GM21717 (cell line): ENCODE measurements at regions not wholly inside any gene's neighbourhood (a gene's known extent, or its start where the extent isn't known, plus 50 kb on each side); places are given as distances from the start of the nearest gene placed in this dataset.
"Not testable (repeated sequence)": the region's sequence is repeated elsewhere in the genome, so short reads cannot be mapped to it uniquely, and the experiment has no call there.

ENCODE experiments used
- ATAC-seq: cut with Tn5 transposase; IDR thresholded peaks from one replicate; pipeline ENCODE4 v1.9.1; 2021; ENCODE audit warnings: mild to moderate bottlenecking, moderate library complexity; ENCODE audit not compliant: unreplicated experiment

DNA sequence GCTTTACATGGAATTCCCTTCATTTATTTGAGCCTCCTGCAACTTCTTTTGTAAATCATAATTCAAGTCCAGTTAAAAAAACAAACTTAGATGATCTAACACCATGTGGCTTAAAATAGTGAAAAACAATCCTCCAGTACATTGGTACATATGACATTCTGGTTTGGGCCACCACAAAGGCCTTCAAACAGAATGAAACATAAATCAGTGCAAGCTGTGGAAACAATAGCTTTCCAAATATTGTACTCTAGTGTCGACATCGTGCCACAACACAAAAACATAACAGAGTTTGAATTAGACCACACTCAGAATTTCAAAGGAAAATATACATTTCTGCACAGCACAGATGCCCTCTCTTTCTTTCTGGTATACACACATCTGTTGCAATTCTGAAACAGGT lies 751.3 kb downstream of the SLC6A15 start:
- no peak for ATAC-seq

DNA sequence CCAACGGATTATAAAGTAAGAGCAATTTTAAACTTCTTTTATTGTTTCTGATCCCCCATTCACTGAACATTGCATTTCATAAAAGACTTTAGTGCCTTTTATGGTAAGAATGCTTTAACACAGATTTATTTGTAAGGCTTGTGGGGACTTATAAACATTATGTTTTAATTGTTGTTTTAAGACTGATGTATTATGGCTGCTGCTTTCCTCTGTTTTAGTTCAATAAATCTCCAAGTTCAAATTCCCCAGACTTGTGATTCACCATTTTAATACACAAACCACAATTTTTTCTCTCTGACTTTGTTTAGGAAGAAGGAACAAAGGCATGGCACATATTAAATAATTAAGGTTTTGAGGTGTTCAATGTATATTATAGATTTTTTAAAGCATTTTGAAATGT lies 753.3 kb downstream of the SLC6A15 start:
- ATAC-seq, result no peak

DNA sequence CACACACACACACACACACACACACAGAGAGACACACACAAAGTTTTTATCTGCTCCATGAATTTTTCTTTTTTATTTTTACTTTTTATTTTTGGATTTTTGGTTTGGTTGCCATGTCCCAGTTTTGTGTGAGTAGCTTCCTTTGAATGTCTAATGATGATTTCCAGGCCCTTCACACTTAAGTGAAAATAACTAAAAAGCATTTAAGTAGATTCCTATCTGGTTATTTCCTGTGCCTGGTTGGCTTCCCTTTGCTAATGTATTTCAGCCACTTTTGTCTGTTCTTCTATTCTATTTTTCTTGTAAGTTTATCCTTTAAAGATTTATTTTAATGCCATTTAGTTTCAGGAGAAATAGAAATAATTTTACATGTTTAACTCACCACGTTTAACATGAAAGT lies 755.4 kb downstream of the SLC6A15 start:
- no peak for ATAC-seq

DNA sequence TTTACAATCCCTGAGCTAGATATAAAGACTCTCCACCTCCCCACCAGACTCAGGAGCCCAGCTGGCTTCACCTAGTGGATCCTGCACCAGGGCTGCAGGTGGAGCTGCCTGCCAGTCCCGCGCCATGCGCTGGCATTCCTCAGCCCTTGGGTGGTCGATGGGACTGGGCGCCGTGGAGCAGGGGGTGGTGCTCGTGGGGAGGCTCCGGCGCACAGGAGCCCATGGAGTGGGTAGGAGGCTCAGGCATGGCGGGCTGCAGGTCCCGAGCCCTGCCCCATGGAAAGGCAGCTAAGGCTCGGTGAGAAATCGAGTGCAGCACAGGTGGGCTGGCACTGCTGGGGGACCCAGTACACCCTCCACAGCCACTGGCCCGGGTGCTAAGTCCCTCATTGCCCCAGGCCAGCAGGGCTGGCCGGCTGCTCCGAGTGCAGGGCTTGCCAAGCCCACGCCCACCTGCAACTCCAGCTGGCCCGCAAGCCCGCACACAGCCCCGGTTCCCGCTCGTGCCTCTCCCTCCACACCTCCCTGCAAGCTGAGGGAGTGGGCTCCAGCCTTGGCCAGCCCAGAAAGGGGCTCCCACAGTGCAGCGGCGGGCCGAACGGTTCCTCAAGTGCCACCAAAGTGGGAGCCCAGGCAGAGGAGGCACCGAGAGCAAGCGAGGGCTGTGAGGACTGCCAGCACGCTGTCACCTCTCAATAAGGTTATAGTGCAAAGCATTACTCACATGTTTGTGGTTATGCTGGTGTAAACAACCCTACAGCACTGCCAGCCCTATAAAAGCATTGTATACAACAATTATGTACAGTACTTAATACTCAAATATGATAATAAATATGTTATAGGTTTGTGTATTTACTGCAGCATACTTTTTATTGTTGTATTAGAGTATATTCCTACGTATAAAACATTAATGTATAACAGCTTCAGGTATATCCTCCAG lies 757.3 kb downstream of the SLC6A15 start:
- not testable (repeated sequence) for ATAC-seq

DNA sequence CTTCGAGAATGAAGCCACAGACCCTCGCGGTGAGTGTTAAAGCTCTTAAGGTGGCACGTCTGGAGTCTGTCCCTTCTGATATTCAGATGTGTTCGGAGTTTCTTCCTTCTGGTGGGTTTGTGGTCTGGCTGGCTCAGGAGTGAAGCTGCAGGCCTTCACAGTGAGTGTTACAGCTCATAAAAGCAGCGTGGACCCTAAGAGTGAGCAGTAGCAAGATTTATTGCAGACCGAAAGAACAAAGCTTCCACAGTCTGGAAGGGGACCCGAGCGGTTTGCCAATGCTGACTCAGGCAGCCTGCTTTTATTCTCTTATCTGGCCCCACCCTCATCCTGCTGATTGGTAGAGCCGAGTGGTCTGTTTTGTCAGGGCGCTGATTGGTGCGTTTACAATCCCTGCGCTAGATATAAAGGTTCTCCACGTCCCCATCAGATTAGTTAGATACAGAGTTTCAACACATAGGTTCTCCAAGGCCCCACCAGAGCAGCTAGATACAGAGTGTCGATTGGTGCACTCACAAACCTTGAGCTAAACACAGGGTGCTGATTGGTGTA lies 758.1 kb downstream of the SLC6A15 start:
- not testable (repeated sequence) for ATAC-seq

DNA sequence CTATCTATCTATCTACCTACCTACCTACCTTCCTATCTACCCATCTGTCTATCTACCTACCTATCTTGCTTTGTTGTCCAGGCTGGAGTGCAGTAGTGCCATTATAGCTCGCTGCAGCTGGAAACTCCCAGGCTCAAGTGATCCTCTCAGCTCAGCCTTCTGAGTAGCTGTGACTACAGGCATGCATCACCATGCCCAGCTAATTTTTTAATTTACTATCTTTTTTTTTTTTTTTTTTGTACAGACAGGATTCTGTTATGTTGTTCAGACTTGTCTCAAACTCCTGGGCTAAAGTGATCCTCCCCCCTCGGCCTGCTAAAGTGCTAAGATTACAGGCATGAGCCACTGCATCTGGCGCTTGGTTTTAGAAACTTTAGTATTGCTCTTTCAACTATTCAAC lies 762.4 kb downstream of the SLC6A15 start:
- ATAC-seq, result no peak

DNA sequence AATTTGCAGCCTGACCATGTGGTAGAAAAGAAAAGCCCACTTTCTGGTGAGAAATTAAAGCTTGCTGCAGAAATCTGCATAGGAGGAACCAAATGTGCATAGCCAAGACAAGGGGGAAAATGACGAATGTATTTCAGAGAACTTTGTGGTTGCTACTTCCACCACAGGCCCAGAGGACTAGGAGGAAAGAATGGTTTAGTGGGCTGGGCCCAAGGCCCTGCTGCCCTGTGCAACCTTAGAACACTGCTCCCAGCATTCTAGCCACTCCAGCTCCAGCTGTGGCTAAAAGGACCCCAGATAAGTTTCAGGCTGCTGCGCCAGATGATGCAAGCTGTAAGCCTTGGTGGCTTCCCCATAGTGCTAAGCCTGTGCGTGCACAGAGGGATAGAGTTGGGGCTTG lies 764.3 kb downstream of the SLC6A15 start:
- no peak for ATAC-seq

DNA sequence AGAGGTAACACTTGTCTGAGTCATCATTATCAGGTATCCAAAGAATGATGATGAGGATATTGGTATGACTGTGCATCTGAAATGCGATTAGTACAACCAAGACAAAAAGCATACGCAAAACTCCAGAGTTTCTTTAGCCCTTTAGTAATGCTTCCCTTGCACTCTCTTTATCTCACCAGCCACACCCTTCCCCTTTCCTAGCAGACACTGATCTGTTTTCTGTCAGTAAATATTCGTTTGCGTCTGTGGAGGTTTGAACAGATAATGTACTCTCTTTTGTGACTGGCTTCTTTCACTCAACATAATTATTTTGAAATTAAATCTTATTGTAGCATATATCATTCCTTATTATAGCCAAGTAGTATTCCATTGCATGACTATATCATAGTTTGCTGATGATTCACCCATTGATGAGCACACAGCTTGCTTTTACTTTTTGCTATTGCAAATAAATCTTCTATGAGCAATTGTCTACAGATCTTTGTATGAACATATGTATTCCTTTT lies 775.7 kb downstream of the SLC6A15 start:
- no peak for ATAC-seq

DNA sequence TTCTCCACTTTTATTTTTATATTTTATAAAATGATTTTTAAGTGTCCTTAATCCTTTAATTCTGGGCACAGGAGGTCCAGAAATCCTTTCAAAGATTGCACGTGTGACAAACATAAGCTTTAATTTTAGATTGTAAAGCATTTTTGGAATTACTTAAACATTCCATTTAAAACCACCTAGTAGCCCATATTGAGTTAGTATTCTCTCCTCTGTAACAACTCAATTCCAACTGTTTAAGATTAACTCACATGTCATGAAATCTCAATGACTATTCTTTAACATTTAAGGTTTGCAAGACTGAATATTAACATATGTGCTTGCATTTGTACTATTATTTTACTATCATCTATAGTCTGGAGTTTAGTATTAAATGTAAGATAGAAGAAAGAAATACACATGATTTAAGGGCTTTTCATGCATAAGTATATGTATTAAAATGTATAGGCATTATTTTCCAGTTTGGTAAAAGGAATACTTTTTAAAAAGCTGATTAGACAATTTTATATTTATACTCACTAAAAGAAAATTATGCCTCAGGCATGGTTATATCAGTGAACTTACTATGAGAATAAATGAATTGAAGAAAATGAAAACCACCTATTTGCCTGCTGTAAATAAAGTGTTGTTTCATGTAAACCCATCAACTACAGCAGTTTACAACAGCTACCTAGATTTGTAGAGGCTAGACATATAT lies 776.9 kb downstream of the SLC6A15 start:
- ATAC-seq, result no peak

DNA sequence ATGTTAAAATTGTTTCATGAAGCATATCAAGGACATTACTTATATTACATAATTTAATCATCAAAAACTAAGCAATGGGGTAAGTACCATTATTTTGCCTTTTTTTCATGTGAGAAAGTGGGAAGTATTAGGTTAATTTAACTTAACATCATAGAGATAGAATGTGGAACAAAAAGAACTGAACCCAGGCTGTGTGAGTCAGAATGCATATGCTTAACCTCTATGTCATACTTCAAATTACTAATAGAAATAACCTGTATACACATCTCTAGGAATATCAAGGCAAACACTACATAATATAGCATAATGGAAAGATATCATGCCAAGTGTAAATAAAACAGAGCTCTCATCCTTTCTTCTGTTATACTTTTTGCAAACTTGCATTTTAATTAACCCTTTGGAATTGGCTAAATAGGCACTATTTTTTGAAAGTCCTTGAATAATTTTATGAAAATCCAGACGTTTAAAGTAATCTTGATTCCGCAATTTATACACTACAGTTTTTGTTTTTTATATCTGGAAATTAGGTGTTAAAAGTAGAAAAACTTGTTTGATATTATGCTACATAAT lies 777.7 kb downstream of the SLC6A15 start:
- no peak for ATAC-seq

DNA sequence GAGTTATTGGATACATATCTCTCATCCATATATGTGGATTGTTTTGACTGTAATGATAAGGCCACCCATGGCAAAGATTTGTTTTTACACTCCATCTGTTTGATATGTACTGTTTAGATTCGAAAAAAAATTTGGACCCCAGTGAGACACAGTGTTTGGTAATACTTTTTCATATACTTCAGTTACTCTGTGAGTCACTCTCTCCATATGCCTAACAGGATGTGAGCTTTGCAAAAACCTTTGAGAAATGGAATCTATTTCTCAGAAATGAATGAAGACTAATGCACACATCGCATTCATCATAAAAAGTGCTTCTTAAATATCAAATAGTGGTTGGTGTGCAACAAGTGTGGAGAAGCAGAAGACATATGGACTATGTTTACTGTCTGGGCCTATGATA lies 781.5 kb downstream of the SLC6A15 start:
- ATAC-seq, result no peak

DNA sequence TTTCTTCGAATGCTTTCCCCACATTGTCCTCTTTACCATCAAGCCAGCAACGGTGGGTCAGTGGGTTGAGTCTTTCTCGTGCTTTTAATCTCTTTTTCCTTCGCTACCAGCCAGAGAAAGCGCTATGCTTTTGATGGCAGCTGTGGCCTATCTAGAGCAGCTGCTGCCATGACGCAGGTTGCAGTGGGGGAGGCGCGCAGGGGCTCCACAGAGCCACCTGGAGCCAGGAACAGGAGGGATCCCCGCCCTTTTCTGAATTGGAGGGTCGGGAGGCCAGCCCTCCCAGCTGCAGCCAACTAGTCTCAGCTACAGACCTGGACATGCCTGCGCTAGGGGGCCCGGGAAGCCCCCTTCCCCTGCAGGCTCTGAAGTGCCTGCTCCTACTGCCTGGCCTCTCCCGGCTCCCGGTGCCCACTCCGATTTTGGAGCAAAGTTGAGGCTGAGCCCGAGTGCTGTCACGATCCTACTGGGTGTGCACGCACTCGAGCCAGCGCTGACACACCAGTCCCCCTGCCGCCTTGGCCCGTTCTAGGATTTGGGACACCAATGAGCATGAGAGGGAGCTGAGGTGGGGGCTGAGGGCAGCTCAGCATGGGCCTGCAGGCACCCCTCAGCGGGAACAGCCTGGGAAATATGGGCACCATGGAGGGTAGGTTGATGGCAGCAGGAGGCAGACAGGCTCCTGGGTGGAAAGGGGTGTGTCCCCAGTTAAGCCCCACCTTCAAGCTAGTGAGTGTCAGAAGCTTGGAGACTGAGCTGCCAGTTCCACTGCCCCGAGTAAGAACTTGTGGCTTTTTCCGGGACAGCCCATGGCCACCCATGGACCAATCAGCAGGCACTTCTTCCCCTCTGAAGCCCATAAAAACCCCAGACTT lies 784.2 kb downstream of the SLC6A15 start:
- ATAC-seq, result no peak

DNA sequence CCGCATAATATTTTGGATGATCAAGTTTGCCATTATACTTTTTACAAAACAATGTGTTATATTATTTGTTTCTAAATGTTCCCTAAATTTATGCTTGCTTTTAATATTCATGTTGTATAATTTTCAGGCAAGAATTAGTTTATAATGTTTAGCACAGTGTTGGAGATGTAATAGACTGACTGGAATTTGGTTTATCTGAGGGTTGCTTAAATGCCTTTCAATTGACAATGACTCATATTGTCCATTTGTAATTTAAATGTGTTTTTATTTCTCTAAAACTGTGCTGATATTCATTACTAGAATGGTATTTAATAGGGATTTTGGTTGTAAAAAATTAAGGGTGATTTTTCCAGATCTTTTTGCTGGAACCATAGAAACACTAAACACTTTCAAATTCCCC lies 788.4 kb downstream of the SLC6A15 start:
- ATAC-seq, result no peak

DNA sequence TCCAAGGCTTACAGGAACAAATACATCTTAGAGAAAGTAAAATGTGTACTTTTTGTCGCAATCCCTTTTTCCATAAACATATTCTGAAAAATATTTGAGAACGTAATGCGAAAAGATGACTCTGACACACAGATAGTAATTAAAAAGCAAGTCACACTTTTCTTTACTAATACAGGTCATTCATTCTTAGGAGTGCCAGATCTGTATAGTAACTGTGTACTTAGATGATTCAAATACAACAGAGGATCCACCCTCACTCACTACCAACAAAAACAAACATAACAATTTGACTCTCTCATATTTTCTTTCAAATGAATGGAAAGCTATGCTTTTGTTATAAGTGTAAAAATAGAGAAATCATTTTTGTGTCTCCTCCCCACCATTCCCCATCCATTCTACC lies 795.4 kb downstream of the SLC6A15 start:
- no peak for ATAC-seq

DNA sequence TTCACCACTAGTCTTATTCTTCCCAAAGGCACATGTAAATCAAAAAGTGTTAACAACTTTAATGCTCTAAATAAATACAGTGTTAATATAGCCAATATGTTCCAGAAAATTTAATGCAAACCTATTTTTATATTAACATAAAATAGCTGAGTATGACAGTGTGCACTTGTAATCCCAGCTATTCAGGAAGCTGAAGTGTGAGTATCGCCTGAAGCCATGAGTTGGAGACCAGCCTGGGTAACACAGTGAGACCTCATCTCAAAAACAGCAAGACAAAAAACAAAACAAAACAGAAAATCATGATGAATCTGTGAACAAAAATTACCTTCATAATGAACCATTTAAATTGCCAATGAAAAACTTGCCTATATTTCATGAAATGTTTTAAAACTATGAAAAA lies 798.9 kb downstream of the SLC6A15 start:
- ATAC-seq, result no peak

DNA sequence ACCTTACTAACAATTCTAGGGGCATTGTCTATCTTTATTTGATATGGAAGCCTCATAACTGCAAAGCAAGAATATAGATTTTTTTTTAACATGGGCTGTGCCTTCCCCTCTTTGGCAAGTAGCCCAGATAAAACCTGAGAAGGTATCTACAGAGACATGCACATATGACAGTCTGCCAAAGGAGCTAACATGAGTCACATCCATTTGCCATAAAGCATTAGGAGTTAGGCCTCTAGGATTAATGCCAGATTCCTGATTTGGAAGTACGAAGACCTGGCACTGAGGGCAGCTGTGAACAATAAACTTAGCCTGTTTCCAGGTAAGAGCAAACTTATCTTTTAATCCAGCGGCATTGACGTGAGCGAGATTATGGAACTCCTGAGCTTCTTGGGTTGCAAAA lies 808.7 kb downstream of the SLC6A15 start:
- not testable (repeated sequence) for ATAC-seq

DNA sequence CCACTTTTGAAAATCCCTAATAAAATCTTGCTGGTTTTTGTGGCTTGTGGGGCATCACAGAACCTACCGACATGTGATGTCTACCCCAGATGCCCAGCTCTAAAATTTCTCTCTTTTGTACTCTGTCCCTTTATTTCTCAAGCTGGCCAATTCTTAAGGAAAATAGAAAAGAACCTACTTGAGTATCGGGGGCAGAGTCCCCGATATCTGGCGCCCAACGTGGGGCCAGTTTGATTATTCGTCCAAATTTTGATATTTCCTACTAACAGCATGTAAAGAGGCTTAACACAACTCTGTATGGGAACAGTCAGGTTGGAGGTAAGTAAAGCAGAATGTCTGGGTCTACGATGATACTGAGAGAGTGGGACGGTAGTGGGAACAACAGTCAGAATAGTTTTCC lies 810.6 kb downstream of the SLC6A15 start:
- ATAC-seq, result not testable (repeated sequence)

DNA sequence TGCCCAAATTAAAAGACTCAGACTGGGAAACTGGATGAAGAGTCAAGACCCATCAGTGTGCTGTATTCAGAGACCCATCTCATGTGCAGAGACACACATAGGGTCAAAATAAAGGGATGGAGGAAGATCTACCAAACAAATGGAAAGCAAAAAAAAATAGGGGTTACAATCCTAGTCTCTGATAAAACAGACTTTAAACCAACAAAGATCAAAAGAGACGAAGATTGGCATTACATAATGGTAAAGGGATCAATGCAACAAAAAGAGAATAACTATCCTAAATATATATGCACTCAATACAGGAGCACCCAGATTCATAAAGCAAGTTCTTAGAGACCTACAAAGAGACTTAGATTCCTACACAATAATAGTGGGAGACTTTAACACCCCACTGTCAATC lies 813.0 kb downstream of the SLC6A15 start:
- not testable (repeated sequence) for ATAC-seq

DNA sequence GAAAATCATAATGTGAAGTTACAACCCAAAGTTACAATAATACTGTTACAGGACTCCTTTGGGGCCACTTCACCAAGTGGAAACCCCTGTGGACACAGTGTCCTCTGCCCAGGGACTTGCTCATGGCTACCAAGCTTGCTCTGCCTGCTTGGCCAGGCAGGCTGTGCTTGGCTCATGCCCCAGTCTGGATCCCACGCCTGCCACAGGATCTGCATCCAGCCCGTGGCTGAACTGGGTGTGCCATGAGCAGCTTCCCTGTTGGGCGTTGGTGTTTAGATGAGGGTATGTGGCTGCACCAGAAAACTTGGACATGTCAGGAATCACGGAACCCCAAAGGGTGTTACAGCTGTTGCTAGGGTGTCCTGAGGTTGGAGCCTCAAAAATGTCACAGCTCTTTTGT lies 820.9 kb downstream of the SLC6A15 start:
- ATAC-seq, result no peak

DNA sequence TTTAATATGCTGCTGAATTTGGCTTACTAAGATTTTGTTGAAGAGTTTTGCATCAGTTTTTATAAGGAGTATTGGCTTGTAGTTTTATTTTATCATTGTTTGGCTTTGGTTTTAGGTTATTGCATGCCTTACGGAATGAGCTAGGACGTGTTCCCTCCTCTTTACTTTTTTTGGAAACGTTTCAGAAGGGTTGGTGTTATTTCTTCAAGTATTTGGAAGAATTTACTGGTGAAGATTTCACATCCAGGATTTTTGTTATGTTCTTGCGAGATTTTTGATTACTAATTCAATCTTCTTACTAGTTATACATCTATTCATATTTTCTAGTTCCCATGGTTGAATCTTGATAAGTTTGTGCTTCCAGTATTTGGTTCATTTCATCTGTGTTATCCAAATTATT lies 823.2 kb downstream of the SLC6A15 start:
- no peak for ATAC-seq
